ENCODE measurements at regions not wholly inside any gene's neighbourhood (a gene's known extent, or its start where the extent isn't known, plus 50 kb on each side); places are given as distances from the start of the nearest gene placed in this dataset.
"Not testable (repeated sequence)": the region's sequence is repeated elsewhere in the genome, so short reads cannot be mapped to it uniquely, and the experiment has no call there.

- not testable (repeated sequence) for DNase-seq
These were observed 62.8 kb downstream of the RPS24 start for GRCh38 chr10:78096486-78096885.

- not testable (repeated sequence) for DNase-seq
These were observed 68.9 kb downstream of the RPS24 start for GRCh38 chr10:78102593-78102992.

GRCh38 chr10:78109210-78109609 is 75.5 kb downstream of the RPS24 start:
- DNase-seq = no peak

- DNase-seq = no peak
These were observed 81.6 kb downstream of the RPS24 start for GRCh38 chr10:78115135-78115853.

GRCh38 chr10:78116361-78116760 is 82.7 kb downstream of the RPS24 start:
- no peak for DNase-seq

- no peak for DNase-seq
These were observed 84.9 kb downstream of the RPS24 start for GRCh38 chr10:78118591-78118990.

GRCh38 chr10:78121801-78122200 is 88.1 kb downstream of the RPS24 start:
- no peak for DNase-seq

GRCh38 chr10:78124167-78124566 is 90.5 kb downstream of the RPS24 start:
- DNase-seq = no peak

GRCh38 chr10:78129211-78129610 is 95.5 kb downstream of the RPS24 start:
- no peak for DNase-seq

- DNase-seq = no peak
These were observed 97.5 kb downstream of the RPS24 start for GRCh38 chr10:78130966-78131710.

- DNase-seq = no peak
These were observed 101.2 kb downstream of the RPS24 start for GRCh38 chr10:78134773-78135306.

GRCh38 chr10:78137147-78137546 is 103.5 kb downstream of the RPS24 start:
- DNase-seq = no peak

- DNase-seq = no peak
These were observed 105.7 kb downstream of the RPS24 start for GRCh38 chr10:78139341-78139740.

GRCh38 chr10:78140066-78140630 is 106.5 kb downstream of the RPS24 start:
- no peak for DNase-seq

- no peak for DNase-seq
These were observed 109.9 kb downstream of the RPS24 start for GRCh38 chr10:78143576-78143975.

GRCh38 chr10:78146200-78146599 is 112.5 kb downstream of the RPS24 start:
- no peak for DNase-seq

- DNase-seq = no peak
These were observed 113.5 kb downstream of the RPS24 start for GRCh38 chr10:78147202-78147601.

- no peak for DNase-seq
These were observed 114.7 kb downstream of the RPS24 start for GRCh38 chr10:78148216-78148960.

GRCh38 chr10:78148961-78149612 is 115.4 kb downstream of the RPS24 start:
- DNase-seq = no peak

GRCh38 chr10:78150756-78151155 is 117.1 kb downstream of the RPS24 start:
- DNase-seq = no peak

GRCh38 chr10:78155722-78156121 is 122.1 kb downstream of the RPS24 start:
- no peak for DNase-seq

- DNase-seq = no peak
These were observed 126.9 kb downstream of the RPS24 start for GRCh38 chr10:78160591-78160990.

GRCh38 chr10:78162853-78163252 is 129.2 kb downstream of the RPS24 start:
- DNase-seq = no peak
